ENCODE measurements at regions not wholly inside any gene's neighbourhood (a gene's known extent, or its start where the extent isn't known, plus 50 kb on each side); places are given as distances from the start of the nearest gene placed in this dataset.
"Not testable (repeated sequence)": the region's sequence is repeated elsewhere in the genome, so short reads cannot be mapped to it uniquely, and the experiment has no call there.

- H3K4me3 ChIP-seq, result no peak overlapping the region
- intact Hi-C loops (cut with DNase I; ENCODE audit: low total_unique reads), result no loop called here
- no peaks in the 10 kb centered on the region for H3K36me3 ChIP-seq (ENCODE audit: low read depth, missing control alignments)
- H3K4me1 ChIP-seq, result no peaks in the 10 kb centered on the region
- no peaks in the 10 kb centered on the region for H3K9me3 ChIP-seq
- WGBS, 2 donors, result 93 to 96% methylated on average over 5 of the region's 5 CpGs
- no peak for TF ChIP-seq CTCF (IDR thresholded peaks at IDR 0.05)
- TF ChIP-seq POLR2A (IDR thresholded peaks at IDR 0.05), result no peak
- no peaks in the 10 kb centered on the region for H3K27me3 ChIP-seq
- DNase-seq, result no peak
- H3K27ac ChIP-seq, result no peak overlapping the region
Observed at GRCh38 chr3:182644790-182645433, 148.4 kb upstream of the ATP11B start.

GRCh38 chr3:182650568-182651128, 142.7 kb upstream of the ATP11B start:
- no peaks in the 10 kb centered on the region for H3K9me3 ChIP-seq
- WGBS, 2 donors, result 87 to 89% methylated on average over 3 of the region's 3 CpGs
- H3K4me3 ChIP-seq, result no peak overlapping the region
- no peaks in the 10 kb centered on the region for H3K36me3 ChIP-seq (ENCODE audit: low read depth, missing control alignments)
- H3K4me1 ChIP-seq, result no peaks in the 10 kb centered on the region
- no peak for DNase-seq
- H3K27ac ChIP-seq, result no peak overlapping the region
- TF ChIP-seq CTCF (IDR thresholded peaks at IDR 0.05) (no peak), POLR2A (IDR thresholded peaks at IDR 0.05) (no peak)
- intact Hi-C loops (cut with DNase I; ENCODE audit: low total_unique reads), result no loop called here
- no peaks in the 10 kb centered on the region for H3K27me3 ChIP-seq

GRCh38 chr3:182651461-182651860, 141.8 kb upstream of the ATP11B start:
- no peak for DNase-seq
- no peaks in the 10 kb centered on the region for H3K9me3 ChIP-seq
- no peak overlapping the region for H3K27ac ChIP-seq
- TF ChIP-seq POLR2A (IDR thresholded peaks at IDR 0.05) (no peak), CTCF (IDR thresholded peaks at IDR 0.05) (no peak)
- H3K36me3 ChIP-seq (ENCODE audit: low read depth, missing control alignments), result no peaks in the 10 kb centered on the region
- H3K4me1 ChIP-seq, result no peaks in the 10 kb centered on the region
- intact Hi-C loops (cut with DNase I; ENCODE audit: low total_unique reads), result no loop called here
- H3K4me3 ChIP-seq, result no peak overlapping the region
- H3K27me3 ChIP-seq, result no peaks in the 10 kb centered on the region
- 80 to 86% methylated on average over 8 of the region's 8 CpGs for WGBS, 2 donors

GRCh38 chr3:182653065-182653464, 140.2 kb upstream of the ATP11B start:
- H3K27me3 ChIP-seq; H3K36me3 ChIP-seq (ENCODE audit: low read depth, missing control alignments); H3K27ac ChIP-seq; DNase-seq; intact Hi-C loops (cut with DNase I; ENCODE audit: low total_unique reads); H3K4me1 ChIP-seq; H3K9me3 ChIP-seq; H3K4me3 ChIP-seq: not testable (repeated sequence)
- 81 to 95% methylated on average over 1 of the region's 1 CpG for WGBS, 2 donors

GRCh38 chr3:182668541-182668940, 124.8 kb upstream of the ATP11B start:
- WGBS, 2 donors, result 85 to 88% methylated on average over 3 of the region's 3 CpGs
- Histone ChIP-seq H3K4me3 (no peak overlapping the region), H3K36me3 (ENCODE audit: low read depth, missing control alignments) (no peaks in the 10 kb centered on the region), H3K27ac (no peak overlapping the region), H3K9me3 (no peaks in the 10 kb centered on the region), H3K27me3 (no peaks in the 10 kb centered on the region), H3K4me1 (no peaks in the 10 kb centered on the region)
- intact Hi-C loops (cut with DNase I; ENCODE audit: low total_unique reads), result no loop called here
- no peak for DNase-seq
- no peak for TF ChIP-seq CTCF (IDR thresholded peaks at IDR 0.05)
- TF ChIP-seq POLR2A (IDR thresholded peaks at IDR 0.05), result no peak

All from testis (tissue), 2 donors.